Lower leg skin (tissue), 4 donors: ENCODE measurements at regions not wholly inside any gene's neighbourhood (a gene's known extent, or its start where the extent isn't known, plus 50 kb on each side); places are given as distances from the start of the nearest gene placed in this dataset.

Source experiments
- DNase-seq, 2 donors: peaks; one replicate each; pipeline ENCODE4 v3.0.0-alpha.2; 2019; ENCODE audit warnings: low spot score in 2 of 2
- H3K4me3 ChIP-seq: fragments of 200-600 bp; sonication (generic); 2 replicates; pipeline ENCODE4 v1.5.1; 2017; ENCODE audit warnings: mild to moderate bottlenecking, low read depth; ENCODE audit not compliant: poor library complexity, severe bottlenecking
- CTCF ChIP-seq, 3 donors: fragments of 450-650 bp; IDR thresholded peaks; one replicate each; pipeline ENCODE4 v1.5.1; 2016; ENCODE audit warnings: antibody characterized with exemption in 3 of 3, mild to moderate bottlenecking in 3 of 3, moderate library complexity in 2 of 3
- POLR2A ChIP-seq, 2 donors: fragments of 450-650 bp; IDR thresholded peaks; one replicate each; pipeline ENCODE4 v1.6.1; 2016 to 2017; ENCODE audit warnings: antibody characterized with exemption in 2 of 2, mild to moderate bottlenecking in 1 of 2, moderate library complexity in 1 of 2
- WGBS, 2 donors: methylation state at CpG; one replicate each; pipeline ENCODE4 v1.1.5; 2018; 5-methylcytosine and 5-hydroxymethylcytosine counted together
- intact Hi-C: fragments of 100-400 bp; cut with DNase I; formaldehyde crosslinking; loops from one replicate; pipeline ENCODE4 v1.15.0; 2023; ENCODE audit warnings: low total_unique reads

GRCh38 chr6:118403036-118403435, 145.1 kb upstream of the PLN start:
- H3K4me3 ChIP-seq = no peak overlapping the region
- intact Hi-C loops = no loop called here
- no peak for DNase-seq
- TF ChIP-seq POLR2A (IDR thresholded peaks at IDR 0.05) (no peak), CTCF (IDR thresholded peaks at IDR 0.05) (no peak)
- WGBS, 2 donors = 75 to 76% methylated on average over 3 of the region's 3 CpGs

GRCh38 chr6:118408863-118409262, 139.2 kb upstream of the PLN start:
- intact Hi-C loops = no loop called here
- WGBS, 2 donors = 97 to 99% methylated on average over 5 of the region's 5 CpGs
- DNase-seq = no peak
- H3K4me3 ChIP-seq = no peak overlapping the region
- TF ChIP-seq CTCF (IDR thresholded peaks at IDR 0.05) (no peak), POLR2A (IDR thresholded peaks at IDR 0.05) (no peak)

- intact Hi-C loops = no loop called here
- no peak overlapping the region for H3K4me3 ChIP-seq
- TF ChIP-seq POLR2A (IDR thresholded peaks at IDR 0.05) (no peak), CTCF (IDR thresholded peaks at IDR 0.05) (no peak)
- WGBS, 2 donors = 80 to 82% methylated on average over 2 of the region's 2 CpGs
- DNase-seq = no peak
Measured at GRCh38 chr6:118410001-118410400, 138.1 kb upstream of the PLN start.
